ACC112 (cell line): ENCODE measurements at regions not wholly inside any gene's neighbourhood (a gene's known extent, or its start where the extent isn't known, plus 50 kb on each side); places are given as distances from the start of the nearest gene placed in this dataset.
"Not testable (repeated sequence)": the region's sequence is repeated elsewhere in the genome, so short reads cannot be mapped to it uniquely, and the experiment has no call there.

ENCODE experiments used
- H2AFZ ChIP-seq: fragments of 200-600 bp; sonication (generic); one replicate; pipeline ENCODE4 v1.6.0; 2017; ENCODE audit warnings: antibody characterized with exemption, low read length; ENCODE audit not compliant: unreplicated experiment
- H3K27ac ChIP-seq: fragments of 200-600 bp; sonication (generic); 2 replicates; pipeline ENCODE4 v1.5.1; 2014; ENCODE audit warnings: low read depth, mild to moderate bottlenecking, antibody characterized with exemption, low read length, moderate library complexity
- H3K27me3 ChIP-seq: fragments of 200-600 bp; sonication (generic); 2 replicates; pipeline ENCODE4 v1.6.1; 2014; ENCODE audit warnings: mild to moderate bottlenecking, antibody characterized with exemption, low read length, moderate library complexity, mixed read lengths; ENCODE audit not compliant: insufficient read depth
- H3K36me3 ChIP-seq: fragments of 200-600 bp; sonication (generic); 2 replicates; pipeline ENCODE4 v1.6.1; 2016; ENCODE audit warnings: mild to moderate bottlenecking, antibody characterized with exemption, low read length, moderate library complexity, mixed read lengths; ENCODE audit not compliant: insufficient read depth
- H3K4me1 ChIP-seq: fragments of 200-600 bp; sonication (generic); one replicate; pipeline ENCODE4 v1.6.1; 2016; ENCODE audit warnings: low read length, mixed read lengths; ENCODE audit not compliant: insufficient read depth, unreplicated experiment, control insufficient read depth
- H3K4me3 ChIP-seq: fragments of 200-600 bp; sonication (generic); 2 replicates; pipeline ENCODE4 v1.5.1; 2014; ENCODE audit warnings: mild to moderate bottlenecking, low read depth, low read length
- H3K79me2 ChIP-seq: fragments of 200-600 bp; sonication (generic); one replicate; pipeline ENCODE4 v1.6.0; 2016; ENCODE audit warnings: low read length; ENCODE audit not compliant: control insufficient read depth, unreplicated experiment, insufficient read depth

GRCh38 chr4:81777718-81778117 lies 306.0 kb upstream of the RASGEF1B start:
- not testable (repeated sequence) for H3K27ac ChIP-seq, H3K27me3 ChIP-seq, H3K79me2 ChIP-seq, H2AFZ ChIP-seq, H3K36me3 ChIP-seq, H3K4me3 ChIP-seq, H3K4me1 ChIP-seq

DNA sequence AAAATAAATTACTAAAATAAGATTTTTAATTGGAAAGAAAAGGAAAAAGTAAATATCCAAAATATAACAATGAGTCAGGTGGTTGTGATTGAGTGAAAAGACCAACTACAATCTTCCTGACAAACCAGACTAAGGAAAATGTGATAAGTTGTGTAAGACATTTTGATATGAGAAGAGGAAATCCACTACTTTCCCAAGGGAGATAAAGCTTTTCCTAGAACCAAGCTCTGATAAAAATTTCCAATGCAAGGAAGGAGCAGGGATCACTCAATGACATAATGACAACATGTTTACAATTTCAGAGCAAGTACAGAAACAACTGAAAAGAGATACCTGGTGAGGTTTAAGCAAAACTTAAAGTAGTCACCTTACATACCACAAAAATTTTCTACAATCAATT lies 305.1 kb upstream of the RASGEF1B start:
- Histone ChIP-seq H3K27ac (no peak overlapping the region), H3K4me1 (no peaks in the 10 kb centered on the region), H2AFZ (no peak overlapping the region), H3K36me3 (no peaks in the 10 kb centered on the region), H3K4me3 (no peak overlapping the region), H3K79me2 (no peaks in the 10 kb centered on the region), H3K27me3 (peaks cover 6% of the 10 kb centered on the region; the same call in 1 of the 2 replicates)

DNA sequence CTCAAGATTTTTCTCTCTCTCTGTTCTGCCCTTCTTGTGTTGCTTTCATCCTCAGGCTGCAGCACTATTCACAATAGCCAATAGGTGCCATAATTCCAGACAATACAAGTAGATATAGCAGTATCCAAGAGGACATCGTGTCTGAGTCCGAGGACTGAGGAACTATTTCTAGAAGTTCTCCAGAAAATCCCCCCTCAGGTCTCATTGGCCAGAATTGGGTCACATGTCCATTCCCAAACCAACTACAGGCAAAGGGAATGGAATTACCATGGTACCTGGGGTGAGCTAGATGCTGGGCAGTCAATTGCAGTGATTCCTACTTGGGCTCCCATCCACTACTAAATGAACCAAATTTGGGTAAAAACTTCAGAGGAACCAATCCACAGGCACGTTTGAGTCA lies 301.9 kb upstream of the RASGEF1B start:
- peaks cover 7% of the 10 kb centered on the region; the same call in 1 of the 2 replicates for H3K27me3 ChIP-seq
- no peak overlapping the region for H2AFZ ChIP-seq
- no peaks in the 10 kb centered on the region for H3K79me2 ChIP-seq
- H3K4me1 ChIP-seq, result no peaks in the 10 kb centered on the region
- H3K4me3 ChIP-seq, result no peak overlapping the region
- no peaks in the 10 kb centered on the region for H3K36me3 ChIP-seq
- no peak overlapping the region for H3K27ac ChIP-seq

- H3K79me2 ChIP-seq, result no peaks in the 10 kb centered on the region
- H3K4me3 ChIP-seq, result no peak overlapping the region
- no peaks in the 10 kb centered on the region for H3K4me1 ChIP-seq
- peaks cover 7% of the 10 kb centered on the region; the same call in 1 of the 2 replicates for H3K27me3 ChIP-seq
- H2AFZ ChIP-seq, result no peak overlapping the region
- H3K36me3 ChIP-seq, result no peaks in the 10 kb centered on the region
- no peak overlapping the region for H3K27ac ChIP-seq
Measured at GRCh38 chr4:81771721-81772120, 300.0 kb upstream of the RASGEF1B start.

DNA sequence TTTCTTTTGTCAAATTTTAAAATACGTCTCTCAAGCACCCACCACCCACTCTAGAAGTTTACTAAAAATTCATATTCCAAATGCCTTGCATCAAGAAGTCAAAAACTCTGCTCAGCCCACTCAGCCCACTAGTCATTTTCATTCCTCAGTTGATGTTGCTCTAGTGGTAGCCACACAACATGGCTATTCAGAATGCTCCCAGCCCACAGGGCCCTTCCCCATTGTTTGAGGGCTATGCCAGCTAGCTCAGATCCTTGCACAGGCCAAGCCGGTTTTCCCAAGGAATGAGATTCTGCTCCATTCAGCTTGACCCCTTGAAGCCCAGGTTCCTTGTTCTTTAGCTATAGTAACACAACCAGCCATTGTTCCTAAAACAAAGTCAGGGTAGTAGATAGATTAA lies 297.5 kb upstream of the RASGEF1B start:
- H3K36me3 ChIP-seq, result no peaks in the 10 kb centered on the region
- no peaks in the 10 kb centered on the region for H3K79me2 ChIP-seq
- no peaks in the 10 kb centered on the region for H3K4me1 ChIP-seq
- no peak overlapping the region for H3K4me3 ChIP-seq
- H3K27ac ChIP-seq, result no peak overlapping the region
- no peak overlapping the region for H2AFZ ChIP-seq
- H3K27me3 ChIP-seq, result 0 out of 2 replicates have a peak, but pooled peaks cover 3% of the 10 kb centered on the region

- Histone ChIP-seq H3K79me2 (no peaks in the 10 kb centered on the region), H3K4me1 (no peaks in the 10 kb centered on the region), H3K36me3 (no peaks in the 10 kb centered on the region), H3K27ac (no peak overlapping the region), H3K27me3 (no peaks in the 10 kb centered on the region), H2AFZ (no peak overlapping the region), H3K4me3 (no peak overlapping the region)
Measured at GRCh38 chr4:81758574-81759264, 287.0 kb upstream of the RASGEF1B start.

- H3K79me2 ChIP-seq, result no peaks in the 10 kb centered on the region
- H3K27ac ChIP-seq, result no peak overlapping the region
- H3K27me3 ChIP-seq, result no peaks in the 10 kb centered on the region
- no peaks in the 10 kb centered on the region for H3K36me3 ChIP-seq
- H3K4me1 ChIP-seq, result no peaks in the 10 kb centered on the region
- no peak overlapping the region for H2AFZ ChIP-seq
- H3K4me3 ChIP-seq, result no peak overlapping the region
Measured at GRCh38 chr4:81757691-81758090, 286.0 kb upstream of the RASGEF1B start.

DNA sequence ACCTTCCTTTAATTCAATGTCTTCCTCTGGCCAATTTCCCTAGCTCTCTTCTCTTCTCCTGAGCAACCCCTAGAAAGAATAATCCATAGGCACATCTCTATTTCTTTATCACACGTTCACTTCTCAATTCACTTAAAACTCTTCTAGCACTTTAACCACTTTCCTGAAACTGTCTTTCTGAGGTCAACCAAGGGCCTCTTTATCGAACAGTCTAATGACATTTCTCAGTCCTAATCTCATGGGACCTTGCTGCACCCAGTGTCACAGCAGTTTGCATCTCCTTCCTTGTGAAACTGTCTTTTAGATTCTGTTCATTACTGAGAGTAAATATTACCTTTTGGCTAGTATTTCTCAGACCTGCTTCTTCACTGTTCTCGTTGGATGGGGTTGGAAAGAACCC lies 285.3 kb upstream of the RASGEF1B start:
- Histone ChIP-seq H3K4me3 (no peak overlapping the region), H3K36me3 (no peaks in the 10 kb centered on the region), H3K27ac (no peak overlapping the region), H3K79me2 (no peaks in the 10 kb centered on the region), H2AFZ (no peak overlapping the region), H3K4me1 (no peaks in the 10 kb centered on the region), H3K27me3 (no peaks in the 10 kb centered on the region)

DNA sequence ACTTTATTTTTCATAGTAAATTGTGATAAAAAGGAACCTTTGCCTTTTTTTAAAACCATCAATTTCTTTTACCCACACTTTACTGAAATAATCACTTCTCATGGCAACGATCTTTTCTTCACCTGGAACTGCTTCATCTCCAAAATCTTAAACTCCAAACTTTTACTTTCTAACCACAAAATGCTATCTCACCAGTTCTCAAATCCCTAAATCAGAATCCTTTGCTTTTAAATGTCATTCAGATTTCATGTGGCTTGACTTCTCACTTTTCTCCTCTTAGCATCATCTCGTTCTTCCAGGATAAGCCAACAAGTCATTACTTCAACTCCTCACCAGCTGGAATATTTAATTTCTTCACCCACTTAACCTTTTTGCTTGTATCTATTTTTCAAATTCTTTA lies 284.3 kb upstream of the RASGEF1B start:
- Histone ChIP-seq H3K4me1 (no peaks in the 10 kb centered on the region), H3K36me3 (no peaks in the 10 kb centered on the region), H3K27me3 (0 out of 2 replicates have a peak, but pooled peaks cover 8% of the 10 kb centered on the region), H2AFZ (no peak overlapping the region), H3K27ac (no peak overlapping the region), H3K79me2 (no peaks in the 10 kb centered on the region), H3K4me3 (no peak overlapping the region)

DNA sequence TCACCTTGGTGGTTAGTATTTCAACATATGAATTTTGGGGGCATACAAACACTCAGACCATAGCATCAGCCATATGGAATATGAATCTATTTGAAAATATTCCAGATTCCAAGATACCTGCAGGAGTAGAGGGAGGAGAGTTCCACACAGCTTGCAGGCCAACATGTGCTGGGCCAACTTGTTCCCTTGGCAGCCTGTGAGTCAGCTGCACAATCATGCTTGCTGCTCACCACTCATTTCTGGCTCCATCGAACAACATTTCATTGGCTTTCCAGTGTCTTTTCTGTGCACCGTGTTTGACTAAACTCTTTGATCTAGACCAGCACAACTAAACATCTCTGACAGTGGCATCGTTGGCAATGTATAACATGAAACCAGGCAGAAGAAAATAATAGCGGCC lies 282.5 kb upstream of the RASGEF1B start:
- Histone ChIP-seq H3K27me3 (peaks cover 17% of the 10 kb centered on the region; the same call in 1 of the 2 replicates), H3K79me2 (no peaks in the 10 kb centered on the region), H3K4me3 (no peak overlapping the region), H2AFZ (no peak overlapping the region), H3K4me1 (no peaks in the 10 kb centered on the region), H3K27ac (no peak overlapping the region), H3K36me3 (no peaks in the 10 kb centered on the region)

GRCh38 chr4:81751531-81752289 lies 280.0 kb upstream of the RASGEF1B start:
- Histone ChIP-seq H3K4me1 (no peaks in the 10 kb centered on the region), H3K4me3 (no peak overlapping the region), H3K27me3 (peaks cover 17% of the 10 kb centered on the region; the same call in 1 of the 2 replicates), H3K27ac (no peak overlapping the region), H3K36me3 (no peaks in the 10 kb centered on the region), H3K79me2 (no peaks in the 10 kb centered on the region), H2AFZ (no peak overlapping the region)
